Sigmoid colon (tissue), 6 donors: ENCODE measurements at regions not wholly inside any gene's neighbourhood (a gene's known extent, or its start where the extent isn't known, plus 50 kb on each side); places are given as distances from the start of the nearest gene placed in this dataset.

Experiments
- DNase-seq: peaks from one replicate; pipeline ENCODE4 v3.0.0-alpha.2; 2019
- H3K27ac ChIP-seq, 4 donors: fragments of 200-600 bp; sonication (generic); one replicate each; pipeline ENCODE4 v1.5.1; 2016 to 2019; ENCODE audit warnings: mild to moderate bottlenecking in 1 of 4
- H3K27me3 ChIP-seq, 3 donors: fragments of 200-600 bp; sonication (generic); one replicate each; pipeline ENCODE4 v1.5.1; 2019; ENCODE audit warnings: mild to moderate bottlenecking in 1 of 3
- H3K36me3 ChIP-seq, 4 donors: fragments of 200-600 bp; sonication (generic); one replicate each; pipeline ENCODE4 v1.5.1; 2016 to 2019
- H3K4me1 ChIP-seq, 4 donors: fragments of 200-600 bp; sonication (generic); one replicate each; pipeline ENCODE4 v1.5.1; 2017 to 2019
- H3K4me3 ChIP-seq, 4 donors: fragments of 200-600 bp; sonication (generic); one replicate each; pipeline ENCODE4 v1.5.1; 2017 to 2019; ENCODE audit warnings: mild to moderate bottlenecking in 2 of 4, moderate library complexity in 1 of 4
- H3K9me3 ChIP-seq, 4 donors: fragments of 200-600 bp in 3 of 4; sonication (generic) in 3 of 4; one replicate each; pipeline versions ENCODE4 v1.5.1 to v1.6.1; 2013 to 2019
- EP300 ChIP-seq, 4 donors: sonication (generic); formaldehyde crosslinking; IDR thresholded peaks; one replicate each; pipeline ENCODE4 v1.6.1; 2017; ENCODE audit warnings: antibody characterized with exemption in 4 of 4
- POLR2A ChIP-seq, 2 donors: fragments of 450-650 bp; IDR thresholded peaks; one replicate each; pipeline ENCODE4 v1.6.1; 2016; ENCODE audit warnings: antibody characterized with exemption in 2 of 2, mild to moderate bottlenecking in 2 of 2, moderate library complexity in 2 of 2
- POLR2AphosphoS5 ChIP-seq, 4 donors: sonication (generic); formaldehyde crosslinking; IDR thresholded peaks; one replicate each; pipeline ENCODE4 v1.6.1; 2017; ENCODE audit warnings: antibody characterized with exemption in 4 of 4
- WGBS, 2 donors: extraction: QIAGEN DNeasy Blood & Tissue Kit; methylation state at CpG; one replicate each; pipeline ENCODE4 v1.1.7; 2013; 5-methylcytosine and 5-hydroxymethylcytosine counted together
- intact Hi-C: fragments of 100-400 bp; cut with DNase I; formaldehyde crosslinking; loops from one replicate; pipeline ENCODE4 v1.15.1; 2023
- TF ChIP-seq, protein P1 (sequence below), 4 experiments: fragments of 450-650 bp in 3 of 4; fragments of 200-600 bp in 1 of 4; IDR thresholded peaks; one replicate each; pipeline ENCODE4 v1.5.1; 2016 to 2019; ENCODE audit warnings: antibody characterized with exemption in 4 of 4, mild to moderate bottlenecking in 3 of 4, moderate library complexity in 2 of 4
- donor health status: healthy with polysubstance abuse.
- donor health status: healthy.

- no peaks in the 10 kb centered on the region for H3K27me3 ChIP-seq
- no peaks in the 10 kb centered on the region for H3K9me3 ChIP-seq
- intact Hi-C loops, result no loop called here
- H3K36me3 ChIP-seq, result no peaks in the 10 kb centered on the region
- DNase-seq, result no peak
- peak overlapping the region in 1 of 4 donors; percentile 54 for H3K27ac ChIP-seq
- H3K4me3 ChIP-seq, result no peak overlapping the region
- TF ChIP-seq, protein P1, sequence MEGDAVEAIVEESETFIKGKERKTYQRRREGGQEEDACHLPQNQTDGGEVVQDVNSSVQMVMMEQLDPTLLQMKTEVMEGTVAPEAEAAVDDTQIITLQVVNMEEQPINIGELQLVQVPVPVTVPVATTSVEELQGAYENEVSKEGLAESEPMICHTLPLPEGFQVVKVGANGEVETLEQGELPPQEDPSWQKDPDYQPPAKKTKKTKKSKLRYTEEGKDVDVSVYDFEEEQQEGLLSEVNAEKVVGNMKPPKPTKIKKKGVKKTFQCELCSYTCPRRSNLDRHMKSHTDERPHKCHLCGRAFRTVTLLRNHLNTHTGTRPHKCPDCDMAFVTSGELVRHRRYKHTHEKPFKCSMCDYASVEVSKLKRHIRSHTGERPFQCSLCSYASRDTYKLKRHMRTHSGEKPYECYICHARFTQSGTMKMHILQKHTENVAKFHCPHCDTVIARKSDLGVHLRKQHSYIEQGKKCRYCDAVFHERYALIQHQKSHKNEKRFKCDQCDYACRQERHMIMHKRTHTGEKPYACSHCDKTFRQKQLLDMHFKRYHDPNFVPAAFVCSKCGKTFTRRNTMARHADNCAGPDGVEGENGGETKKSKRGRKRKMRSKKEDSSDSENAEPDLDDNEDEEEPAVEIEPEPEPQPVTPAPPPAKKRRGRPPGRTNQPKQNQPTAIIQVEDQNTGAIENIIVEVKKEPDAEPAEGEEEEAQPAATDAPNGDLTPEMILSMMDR (IDR thresholded peaks at IDR 0.05), result no peak
- TF ChIP-seq POLR2AphosphoS5 (IDR thresholded peaks at IDR 0.05) (no peak), EP300 (IDR thresholded peaks at IDR 0.05) (no peak), POLR2A (IDR thresholded peaks at IDR 0.05) (no peak)
- 88 to 91% methylated on average over 2 of the region's 2 CpGs for WGBS, 2 donors
- H3K4me1 ChIP-seq, result peaks cover 0 to 22% (median 16%) of the 10 kb centered on the region in 4 donors
Measured at GRCh38 chr3:102170545-102170944, 264.3 kb upstream of the ZPLD1 start.

DNA sequence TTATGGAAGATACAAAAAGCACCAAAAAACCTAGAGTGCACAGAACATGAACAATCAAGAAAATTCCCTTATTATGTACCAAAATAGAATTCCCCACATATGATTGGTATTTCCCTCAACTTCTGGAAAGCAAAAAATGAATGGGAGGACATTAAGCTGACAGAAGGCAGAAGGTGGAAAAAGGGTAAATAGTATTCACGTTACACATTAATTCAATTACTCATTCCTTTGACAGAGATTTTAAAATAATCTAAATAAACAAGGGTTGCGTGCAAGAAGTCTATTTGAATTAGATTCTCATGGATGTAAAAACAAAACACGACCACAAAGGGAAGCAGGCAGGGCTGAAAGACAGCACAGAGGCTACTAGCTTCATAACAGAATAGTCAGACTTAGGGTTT lies 260.5 kb upstream of the ZPLD1 start:
- intact Hi-C loops, result no loop called here
- Histone ChIP-seq H3K27me3 (no peaks in the 10 kb centered on the region), H3K27ac (peak overlapping the region in 2 of 4 donors; percentile 47 to 50), H3K4me1 (peaks cover 0 to 27% (median 23%) of the 10 kb centered on the region in 4 donors), H3K36me3 (no peaks in the 10 kb centered on the region), H3K9me3 (no peaks in the 10 kb centered on the region), H3K4me3 (no peak overlapping the region)
- TF ChIP-seq, protein P1 (IDR thresholded peaks at IDR 0.05), result no peak
- TF ChIP-seq POLR2AphosphoS5 (IDR thresholded peaks at IDR 0.05) (peak in 1 of 4 donors; percentile 14), POLR2A (IDR thresholded peaks at IDR 0.05) (no peak), EP300 (IDR thresholded peaks at IDR 0.05) (no peak)
- DNase-seq, result no peak
- 79 to 82% methylated on average over 3 of the region's 3 CpGs for WGBS, 2 donors

- TF ChIP-seq, protein P1 (IDR thresholded peaks at IDR 0.05), result no peak
- TF ChIP-seq POLR2AphosphoS5 (IDR thresholded peaks at IDR 0.05) (no peak), POLR2A (IDR thresholded peaks at IDR 0.05) (no peak), EP300 (IDR thresholded peaks at IDR 0.05) (no peak)
- DNase-seq, result no peak
- Histone ChIP-seq H3K4me1 (peaks cover 0 to 33% (median 28%) of the 10 kb centered on the region in 4 donors), H3K4me3 (no peak overlapping the region), H3K27me3 (no peaks in the 10 kb centered on the region), H3K27ac (peak overlapping the region in 2 of 4 donors; percentile 47 to 50), H3K36me3 (no peaks in the 10 kb centered on the region), H3K9me3 (no peaks in the 10 kb centered on the region)
- intact Hi-C loops, result no loop called here
- 64 to 70% methylated on average over 1 of the region's 1 CpG for WGBS, 2 donors
Measured at GRCh38 chr3:102174832-102175374, 259.9 kb upstream of the ZPLD1 start.

DNA sequence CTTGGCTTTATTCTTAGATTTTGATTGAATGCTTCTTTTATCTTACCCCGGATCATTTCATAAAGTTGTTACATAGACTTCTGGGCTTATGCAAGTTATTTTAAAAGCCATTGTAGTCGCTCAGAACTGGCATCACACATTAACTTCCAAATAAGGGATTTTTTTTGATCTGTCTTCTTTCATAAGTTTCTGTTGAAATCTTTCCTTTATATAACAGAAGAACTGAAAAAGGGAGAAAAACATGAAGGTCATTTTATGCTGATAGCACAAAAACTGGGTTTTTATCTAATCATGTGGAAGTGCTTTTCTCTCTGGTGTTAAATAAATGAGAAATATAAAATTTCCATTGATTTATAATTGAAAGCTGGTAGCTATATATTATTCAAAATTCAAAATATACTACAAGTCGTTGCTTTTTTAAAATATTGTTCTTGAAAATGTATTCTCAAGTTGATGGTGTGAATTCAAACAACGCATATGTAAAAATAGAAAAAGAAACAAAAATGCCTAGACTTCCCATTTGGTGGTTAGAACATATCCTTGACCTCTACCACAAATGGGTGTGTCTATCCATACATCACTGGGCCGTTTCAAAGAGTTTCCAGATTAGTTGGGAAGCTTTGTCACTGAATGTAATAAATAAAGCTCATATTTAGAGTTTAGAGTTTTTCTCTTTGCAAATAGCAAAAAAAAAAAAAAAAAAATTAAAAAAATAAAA lies 258.3 kb upstream of the ZPLD1 start:
- TF ChIP-seq EP300 (IDR thresholded peaks at IDR 0.05) (no peak), POLR2A (IDR thresholded peaks at IDR 0.05) (no peak), POLR2AphosphoS5 (IDR thresholded peaks at IDR 0.05) (no peak)
- TF ChIP-seq, protein P1 (IDR thresholded peaks at IDR 0.05), result no peak
- Histone ChIP-seq H3K4me3 (no peak overlapping the region), H3K27ac (no peak overlapping the region), H3K9me3 (no peaks in the 10 kb centered on the region), H3K4me1 (peaks cover 0 to 46% (median 41%) of the 10 kb centered on the region in 4 donors), H3K36me3 (no peaks in the 10 kb centered on the region), H3K27me3 (no peaks in the 10 kb centered on the region)
- intact Hi-C loops, result no loop called here
- DNase-seq, result no peak
- 57 to 60% methylated on average over 5 of the region's 5 CpGs for WGBS, 2 donors
